HG03378 (cell line): ENCODE measurements at regions not wholly inside any gene's neighbourhood (a gene's known extent, or its start where the extent isn't known, plus 50 kb on each side); places are given as distances from the start of the nearest gene placed in this dataset.
"Not testable (repeated sequence)": the region's sequence is repeated elsewhere in the genome, so short reads cannot be mapped to it uniquely, and the experiment has no call there.

Source experiments
- ATAC-seq: cut with Tn5 transposase; IDR thresholded peaks from one replicate; pipeline ENCODE4 v1.9.1; 2021; ENCODE audit warnings: mild to moderate bottlenecking, moderate library complexity; ENCODE audit not compliant: unreplicated experiment

DNA sequence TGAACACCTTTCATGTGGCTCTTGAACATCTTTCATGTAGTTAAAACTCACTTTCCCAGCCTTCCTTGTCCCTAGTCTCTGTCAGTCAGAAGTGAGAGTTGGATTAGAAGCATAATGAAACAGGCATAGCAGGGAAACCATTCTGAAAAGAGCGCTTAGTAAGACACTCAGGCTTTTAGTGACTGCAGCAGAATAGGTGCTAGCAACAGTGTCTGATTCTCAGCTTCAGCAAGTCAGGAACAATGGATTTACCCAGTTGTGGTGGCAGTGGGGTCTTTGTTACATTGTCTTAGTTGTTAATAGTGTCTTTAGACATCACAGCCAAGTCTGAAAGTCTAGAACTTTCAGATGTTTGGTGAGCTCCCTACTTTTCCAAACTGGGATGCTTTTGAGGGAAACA, 177.1 kb upstream of the PCDH7 start:
- ATAC-seq, result no peak

DNA sequence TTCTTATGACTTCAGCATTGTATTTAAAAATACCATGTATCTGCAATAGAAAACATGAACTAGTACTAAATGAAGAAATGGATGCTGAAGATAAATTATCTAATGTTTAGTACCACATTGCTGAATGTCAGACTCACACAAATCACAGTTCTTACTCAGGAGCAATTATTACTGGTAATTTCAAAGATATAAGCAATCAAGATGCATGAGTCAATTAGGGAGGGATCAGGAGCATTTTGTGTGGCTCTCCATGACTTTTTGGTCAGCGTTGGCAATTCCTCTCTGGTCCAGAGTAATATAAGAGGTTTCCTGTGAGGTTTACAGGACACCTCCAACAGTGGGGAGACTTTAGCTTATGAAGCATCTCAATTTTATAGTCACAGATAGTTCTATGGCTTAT, 167.0 kb upstream of the PCDH7 start:
- ATAC-seq, result no peak

- no peak for ATAC-seq
Observed at GRCh38 chr4:30553706-30554105, 166.5 kb upstream of the PCDH7 start.

- ATAC-seq, result no peak
Observed at GRCh38 chr4:30555775-30556174, 164.4 kb upstream of the PCDH7 start.

DNA sequence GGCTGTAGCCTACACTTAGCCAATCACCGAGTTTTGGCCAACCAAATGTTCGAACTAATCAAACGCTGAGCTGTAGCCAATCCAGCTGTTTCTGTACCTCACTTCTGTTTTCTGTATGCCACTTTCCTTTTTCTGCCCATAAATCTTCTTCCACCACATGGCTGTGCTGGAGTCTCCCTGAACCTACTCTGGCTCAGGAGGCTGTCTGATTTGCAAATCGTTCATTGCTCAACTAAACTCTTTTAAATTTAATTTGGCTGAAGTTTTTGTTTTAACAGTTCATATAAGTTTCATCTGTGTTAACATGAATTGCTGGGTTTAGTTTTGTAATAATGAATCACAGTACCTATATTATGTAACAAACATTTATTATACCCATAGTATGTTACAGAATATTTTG, 160.7 kb upstream of the PCDH7 start:
- no peak for ATAC-seq

DNA sequence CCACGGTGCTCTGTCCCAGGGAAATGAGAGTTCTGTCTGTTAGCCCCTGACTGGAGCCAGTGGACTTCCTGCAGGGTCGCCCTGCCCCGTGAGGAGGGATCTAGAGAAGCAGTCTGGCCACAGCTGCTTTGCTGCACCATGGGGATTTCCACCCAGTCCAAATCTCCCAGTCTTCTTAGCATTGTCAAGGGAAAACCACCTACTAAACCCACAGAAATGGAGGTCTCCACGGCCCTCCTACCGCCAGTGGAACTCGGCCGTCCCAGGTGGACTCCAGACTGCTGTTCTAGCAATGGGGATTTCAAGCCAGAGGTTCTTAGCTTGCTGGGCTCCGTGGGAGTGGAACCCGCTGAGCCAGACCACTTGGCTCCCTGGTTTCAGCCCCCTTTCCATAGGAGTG, 133.3 kb upstream of the PCDH7 start:
- no peak for ATAC-seq

DNA sequence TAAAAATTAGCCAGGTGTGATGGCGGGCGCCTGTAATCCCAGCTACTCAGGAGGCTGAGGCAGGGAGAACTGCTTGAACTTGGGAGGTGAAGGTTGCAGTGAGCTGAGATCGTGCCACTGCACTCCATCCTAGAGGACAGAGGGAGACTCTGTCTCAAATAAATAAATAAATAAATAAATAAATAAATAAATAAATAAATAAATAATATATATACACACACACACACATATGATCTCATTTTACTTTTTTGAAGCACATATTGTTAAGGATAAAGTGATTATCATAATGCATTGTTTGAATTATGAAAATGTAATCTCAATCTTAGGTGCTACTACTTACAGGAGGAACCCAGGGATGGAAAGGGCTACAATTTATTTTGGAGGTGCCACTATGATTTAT, 130.5 kb upstream of the PCDH7 start:
- ATAC-seq, result not testable (repeated sequence)

DNA sequence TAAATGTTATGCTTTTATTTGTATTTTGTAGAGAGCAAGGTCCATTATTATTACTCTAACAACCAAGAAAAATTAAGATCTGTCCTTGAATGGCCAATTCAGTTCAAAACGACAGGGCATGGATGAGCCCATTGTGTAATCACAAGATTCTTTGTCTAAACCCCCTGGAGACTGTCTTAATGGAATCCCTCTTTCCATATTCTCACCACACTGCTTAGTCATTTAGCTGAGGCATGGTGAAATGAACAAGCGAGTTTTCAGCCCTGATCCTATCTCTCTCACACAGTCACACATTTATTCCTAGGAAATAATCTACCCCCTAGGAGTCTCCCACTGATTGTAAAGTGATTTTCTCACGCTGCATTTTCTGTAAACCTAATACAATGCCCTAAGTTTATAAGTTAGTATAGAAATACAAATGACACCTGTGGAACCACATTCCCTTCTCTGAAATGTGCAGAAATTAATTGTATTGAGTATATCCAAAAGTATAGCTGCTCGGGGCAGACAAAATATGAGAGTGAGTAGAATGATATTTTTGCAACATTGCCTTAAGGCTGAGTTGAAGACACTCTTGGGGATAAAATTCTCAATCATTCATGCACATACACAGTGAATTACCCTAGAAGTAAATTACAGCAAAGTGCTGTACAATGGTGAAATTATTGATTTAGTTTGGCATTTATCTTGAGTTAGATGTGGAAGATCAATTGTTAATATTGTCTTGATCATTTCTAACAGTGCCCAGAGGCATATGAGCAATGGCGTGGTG, 119.7 kb upstream of the PCDH7 start:
- no peak for ATAC-seq

GRCh38 chr4:30601070-30601865, 118.9 kb upstream of the PCDH7 start:
- ATAC-seq, result no peak

GRCh38 chr4:30605616-30606190, 114.5 kb upstream of the PCDH7 start:
- ATAC-seq, result no peak

DNA sequence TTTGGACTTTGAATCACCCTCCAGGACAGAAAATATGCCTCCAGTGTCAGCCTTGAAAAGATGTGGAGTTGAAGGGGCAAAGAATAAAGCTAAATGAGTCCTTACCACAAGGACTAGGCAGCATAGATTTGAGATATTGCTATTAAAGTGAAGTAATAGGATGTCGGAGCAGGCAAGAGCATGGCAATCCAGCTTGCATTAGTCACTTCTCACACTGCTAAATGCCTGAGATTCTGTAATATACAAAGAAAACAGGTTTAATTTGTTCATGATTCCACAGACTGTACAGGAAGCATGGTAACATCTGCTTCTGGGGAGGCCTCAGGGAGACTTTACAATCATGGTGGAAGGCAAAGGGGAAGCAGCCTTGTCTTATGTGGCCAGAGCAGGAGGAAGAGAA, 109.8 kb upstream of the PCDH7 start:
- ATAC-seq, result no peak

DNA sequence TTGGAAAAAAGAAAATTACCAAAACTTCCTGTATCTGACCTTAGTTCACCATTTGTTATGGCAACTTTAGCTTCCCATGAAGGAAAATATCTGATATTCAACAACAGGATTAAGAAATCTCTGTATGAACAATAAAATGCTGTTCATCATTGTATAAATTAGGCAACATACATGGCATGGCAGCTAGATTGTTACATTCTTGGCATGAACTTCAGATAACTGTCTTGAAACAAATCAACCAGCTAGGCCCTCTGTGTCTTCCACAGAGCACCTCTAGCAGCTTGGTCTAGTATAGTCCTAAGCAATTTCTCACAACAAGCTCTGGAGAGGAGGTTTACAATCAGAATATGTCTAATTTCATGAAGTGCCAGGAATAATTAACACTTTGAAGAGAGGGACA, 105.4 kb upstream of the PCDH7 start:
- no peak for ATAC-seq

DNA sequence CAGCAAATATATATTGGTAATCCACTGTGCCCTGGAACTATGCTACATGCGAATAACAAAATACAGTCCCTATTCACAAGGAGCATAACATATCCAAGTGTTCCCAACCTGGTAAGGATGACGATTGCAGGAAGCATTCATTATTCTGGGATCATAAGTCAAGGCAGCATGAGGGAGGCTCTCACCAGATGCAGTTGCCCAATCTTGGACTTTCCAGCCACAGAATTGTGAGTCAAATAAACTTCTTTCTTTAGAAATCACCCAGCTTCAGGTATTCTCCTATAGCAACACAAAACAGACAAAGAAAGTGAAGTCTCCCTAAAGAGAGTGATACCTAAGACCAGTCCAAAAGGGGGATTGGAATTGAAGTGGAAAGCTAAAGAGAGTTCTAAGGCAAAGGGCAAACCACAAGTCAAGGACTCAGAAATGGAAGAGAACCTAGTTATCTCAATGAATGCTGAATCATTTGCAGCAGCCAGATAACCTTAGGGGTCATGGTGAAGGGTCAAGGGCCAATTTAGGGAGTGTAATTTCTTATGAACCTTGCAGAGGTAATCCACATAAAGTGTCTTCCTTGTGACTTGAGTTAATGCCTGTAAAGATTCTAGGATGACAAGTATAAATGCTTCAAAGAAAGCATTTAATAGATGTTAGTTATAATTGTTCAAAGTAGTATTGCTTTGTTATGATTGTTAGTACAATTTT, 103.1 kb upstream of the PCDH7 start:
- ATAC-seq, result no peak

DNA sequence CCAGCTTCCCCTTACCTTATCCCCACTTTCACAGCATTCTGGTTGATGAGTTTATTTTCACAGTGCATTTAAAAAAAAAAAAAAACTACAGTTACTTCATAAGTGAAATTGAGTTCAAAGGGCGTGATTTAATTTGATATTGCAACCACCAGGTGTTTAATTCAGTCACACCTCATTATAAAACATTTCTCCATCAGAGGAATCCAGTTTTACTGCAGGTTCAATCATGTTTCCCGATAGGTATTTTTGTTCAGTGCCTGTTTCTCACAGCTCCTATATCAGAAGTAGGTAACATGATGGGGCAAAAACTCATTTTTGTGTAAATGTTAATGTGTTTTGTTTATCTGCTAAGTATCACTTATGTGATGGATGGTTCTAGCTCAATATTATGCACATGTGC, 102.3 kb upstream of the PCDH7 start:
- ATAC-seq, result no peak

DNA sequence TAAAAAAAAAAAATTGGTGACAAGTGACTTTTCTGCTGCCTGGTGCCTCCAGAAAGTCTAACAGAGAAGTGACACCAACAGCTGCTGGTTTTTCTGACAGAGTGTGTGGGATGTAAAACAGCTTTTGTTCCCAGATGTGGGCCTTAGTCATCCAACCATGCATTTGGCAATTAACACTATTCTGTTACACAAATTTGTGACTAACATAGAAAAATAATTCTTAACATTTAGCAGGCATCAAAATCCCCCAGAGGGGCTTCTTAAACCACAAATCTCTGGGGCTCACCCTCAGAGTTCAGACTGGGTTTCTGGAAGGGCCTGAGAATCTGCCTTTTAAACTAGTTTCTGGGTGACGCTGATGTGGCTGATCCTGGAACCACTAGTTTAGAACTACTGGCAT, 100.5 kb upstream of the PCDH7 start:
- ATAC-seq, result no peak

GRCh38 chr4:30620711-30621110, 99.5 kb upstream of the PCDH7 start:
- ATAC-seq, result no peak

GRCh38 chr4:30630431-30630830, 89.7 kb upstream of the PCDH7 start:
- no peak for ATAC-seq

- no peak for ATAC-seq
Observed at GRCh38 chr4:30632751-30633150, 87.4 kb upstream of the PCDH7 start.

GRCh38 chr4:30641345-30641744, 78.8 kb upstream of the PCDH7 start:
- no peak for ATAC-seq

GRCh38 chr4:30642567-30642966, 77.6 kb upstream of the PCDH7 start:
- ATAC-seq, result no peak

- ATAC-seq, result no peak
Observed at GRCh38 chr4:30653291-30653690, 66.9 kb upstream of the PCDH7 start.
